Testis (tissue), 2 donors: ENCODE measurements at regions not wholly inside any gene's neighbourhood (a gene's known extent, or its start where the extent isn't known, plus 50 kb on each side); places are given as distances from the start of the nearest gene placed in this dataset.

Source experiments
- DNase-seq: peaks from one replicate; pipeline ENCODE4 v3.0.0-alpha.2; 2019
- H3K27ac ChIP-seq, 2 donors: fragments of 200-600 bp; sonication (generic); one replicate each; pipeline ENCODE4 v1.5.1; 2019
- H3K27me3 ChIP-seq: fragments of 200-600 bp; sonication (generic); one replicate; pipeline ENCODE4 v1.5.1; 2019
- H3K36me3 ChIP-seq: fragments of 200-600 bp; sonication (generic); one replicate; pipeline ENCODE4 v1.5.1; 2017; ENCODE audit warnings: low read depth; ENCODE audit errors: missing control alignments
- H3K4me1 ChIP-seq: fragments of 200-600 bp; sonication (generic); one replicate; pipeline ENCODE4 v1.5.1; 2019
- H3K4me3 ChIP-seq, 2 donors: fragments of 200-600 bp; sonication (generic); one replicate each; pipeline ENCODE4 v1.5.1; 2017 to 2019
- H3K9me3 ChIP-seq: fragments of 200-600 bp; sonication (generic); one replicate; pipeline ENCODE4 v1.5.1; 2017
- POLR2A ChIP-seq: fragments of 450-650 bp; IDR thresholded peaks from one replicate; pipeline ENCODE4 v1.6.1; 2017; ENCODE audit warnings: antibody characterized with exemption, mild to moderate bottlenecking, moderate library complexity
- WGBS, 2 donors: methylation state at CpG; one replicate each; pipeline ENCODE4 v1.1.5; 2018; 5-methylcytosine and 5-hydroxymethylcytosine counted together
- intact Hi-C: fragments of 100-400 bp; cut with DNase I; formaldehyde crosslinking; loops from one replicate; pipeline ENCODE4 v1.15.1; 2023; ENCODE audit warnings: low total_unique reads
- TF ChIP-seq, protein P1 (sequence below), 3 experiments: fragments of 450-650 bp in 2 of 3; fragments of 200-600 bp in 1 of 3; sonication (generic) in 1 of 3; IDR thresholded peaks; one replicate each; pipeline ENCODE4 v1.5.1; 2016 to 2019; ENCODE audit warnings: antibody characterized with exemption in 3 of 3, mild to moderate bottlenecking in 2 of 3, moderate library complexity in 1 of 3

DNA sequence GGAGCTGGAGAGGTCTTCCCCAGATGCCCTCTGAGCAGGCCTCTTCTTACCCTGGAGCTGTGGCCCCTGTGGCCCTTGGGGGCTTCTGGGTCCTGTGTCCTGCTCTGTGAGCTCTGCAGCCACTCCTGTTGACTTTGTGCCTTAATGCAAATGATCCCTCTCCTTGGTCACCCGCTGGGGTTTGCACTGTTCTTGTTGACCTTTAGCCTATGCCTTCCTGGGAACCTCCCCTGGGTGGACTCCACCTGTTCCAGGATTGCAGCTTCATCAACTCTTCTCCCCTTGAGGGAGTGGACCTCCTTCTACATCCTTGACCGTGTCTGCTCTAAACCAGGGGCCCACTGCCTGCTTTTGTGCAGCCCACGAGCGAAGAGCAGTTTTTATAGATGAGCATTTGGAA, 58.6 kb upstream of the CTBP2 start:
- H3K27ac ChIP-seq, result no peak overlapping the region
- no peaks in the 10 kb centered on the region for H3K27me3 ChIP-seq
- TF ChIP-seq, protein P1, sequence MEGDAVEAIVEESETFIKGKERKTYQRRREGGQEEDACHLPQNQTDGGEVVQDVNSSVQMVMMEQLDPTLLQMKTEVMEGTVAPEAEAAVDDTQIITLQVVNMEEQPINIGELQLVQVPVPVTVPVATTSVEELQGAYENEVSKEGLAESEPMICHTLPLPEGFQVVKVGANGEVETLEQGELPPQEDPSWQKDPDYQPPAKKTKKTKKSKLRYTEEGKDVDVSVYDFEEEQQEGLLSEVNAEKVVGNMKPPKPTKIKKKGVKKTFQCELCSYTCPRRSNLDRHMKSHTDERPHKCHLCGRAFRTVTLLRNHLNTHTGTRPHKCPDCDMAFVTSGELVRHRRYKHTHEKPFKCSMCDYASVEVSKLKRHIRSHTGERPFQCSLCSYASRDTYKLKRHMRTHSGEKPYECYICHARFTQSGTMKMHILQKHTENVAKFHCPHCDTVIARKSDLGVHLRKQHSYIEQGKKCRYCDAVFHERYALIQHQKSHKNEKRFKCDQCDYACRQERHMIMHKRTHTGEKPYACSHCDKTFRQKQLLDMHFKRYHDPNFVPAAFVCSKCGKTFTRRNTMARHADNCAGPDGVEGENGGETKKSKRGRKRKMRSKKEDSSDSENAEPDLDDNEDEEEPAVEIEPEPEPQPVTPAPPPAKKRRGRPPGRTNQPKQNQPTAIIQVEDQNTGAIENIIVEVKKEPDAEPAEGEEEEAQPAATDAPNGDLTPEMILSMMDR (IDR thresholded peaks at IDR 0.05), result no peak
- no peak for TF ChIP-seq POLR2A
- 91 to 96% methylated on average over 4 of the region's 4 CpGs for WGBS, 2 donors
- H3K4me3 ChIP-seq, result no peak overlapping the region
- intact Hi-C loops, result no loop called here
- no peaks in the 10 kb centered on the region for H3K4me1 ChIP-seq
- H3K36me3 ChIP-seq, result no peaks in the 10 kb centered on the region
- no peak for DNase-seq
- H3K9me3 ChIP-seq, result no peaks in the 10 kb centered on the region

- H3K4me3 ChIP-seq, result no peak overlapping the region
- DNase-seq, result no peak
- H3K36me3 ChIP-seq, result no peaks in the 10 kb centered on the region
- WGBS, 2 donors, result 80 to 92% methylated on average over 8 of the region's 8 CpGs
- intact Hi-C loops, result no loop called here
- H3K9me3 ChIP-seq, result no peaks in the 10 kb centered on the region
- H3K27me3 ChIP-seq, result no peaks in the 10 kb centered on the region
- no peak overlapping the region for H3K27ac ChIP-seq
- no peaks in the 10 kb centered on the region for H3K4me1 ChIP-seq
- no peak for TF ChIP-seq POLR2A
- TF ChIP-seq, protein P1 (IDR thresholded peaks at IDR 0.05), result no peak
Observed at GRCh38 chr10:125217990-125218675, 57.8 kb upstream of the CTBP2 start.

DNA sequence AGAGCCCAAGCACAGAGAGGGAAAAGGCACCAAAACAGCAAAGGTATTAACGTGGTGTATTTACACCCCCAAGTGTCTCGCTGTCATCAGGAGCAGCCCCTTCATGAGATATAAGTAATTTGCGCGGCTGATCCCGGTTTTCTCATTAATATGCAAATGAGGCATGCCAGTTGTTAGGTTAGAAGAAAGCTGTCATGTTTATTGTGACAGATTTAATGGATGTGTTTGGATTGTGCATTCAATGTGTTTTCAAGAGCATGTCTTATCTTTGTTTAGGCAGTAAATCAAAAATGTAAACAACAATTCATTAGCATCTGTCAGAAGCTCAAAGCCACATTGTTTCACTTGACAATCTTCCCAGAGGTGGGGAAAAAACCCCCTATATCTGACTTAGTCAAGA, 56.5 kb upstream of the CTBP2 start:
- intact Hi-C loops, result no loop called here
- Histone ChIP-seq H3K27ac (no peak overlapping the region), H3K27me3 (no peaks in the 10 kb centered on the region), H3K9me3 (no peaks in the 10 kb centered on the region), H3K4me3 (no peak overlapping the region), H3K36me3 (no peaks in the 10 kb centered on the region), H3K4me1 (no peaks in the 10 kb centered on the region)
- 77 to 78% methylated on average over 5 of the region's 5 CpGs for WGBS, 2 donors
- no peak for DNase-seq
- no peak for TF ChIP-seq POLR2A
- TF ChIP-seq, protein P1 (IDR thresholded peaks at IDR 0.05), result no peak

DNA sequence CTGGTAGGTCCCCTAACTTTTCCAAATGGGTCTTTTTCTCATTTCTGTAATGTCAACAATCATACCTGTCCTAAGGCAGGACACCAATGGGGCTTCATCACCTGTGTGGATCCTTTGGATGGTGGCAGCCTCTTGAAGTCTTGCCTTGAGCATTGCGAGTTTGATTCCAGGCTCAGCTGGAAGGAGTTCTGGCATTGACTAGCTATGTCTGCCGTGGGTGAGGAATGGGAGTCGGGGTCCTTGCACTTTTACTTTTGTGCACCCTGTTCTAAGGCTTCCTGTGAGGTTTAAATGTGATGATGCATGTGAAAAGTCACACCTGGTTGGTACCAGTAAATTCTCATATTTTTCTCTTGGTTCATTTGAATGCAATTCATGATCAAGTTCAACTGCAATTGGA, 55.9 kb upstream of the CTBP2 start:
- no peaks in the 10 kb centered on the region for H3K36me3 ChIP-seq
- TF ChIP-seq POLR2A, result no peak
- TF ChIP-seq, protein P1 (IDR thresholded peaks at IDR 0.05), result no peak
- intact Hi-C loops, result no loop called here
- DNase-seq, result no peak
- H3K4me1 ChIP-seq, result no peaks in the 10 kb centered on the region
- H3K27me3 ChIP-seq, result no peaks in the 10 kb centered on the region
- H3K9me3 ChIP-seq, result no peaks in the 10 kb centered on the region
- WGBS, 2 donors, result 96 to 98% methylated on average over 3 of the region's 3 CpGs
- H3K27ac ChIP-seq, result no peak overlapping the region
- H3K4me3 ChIP-seq, result no peak overlapping the region

DNA sequence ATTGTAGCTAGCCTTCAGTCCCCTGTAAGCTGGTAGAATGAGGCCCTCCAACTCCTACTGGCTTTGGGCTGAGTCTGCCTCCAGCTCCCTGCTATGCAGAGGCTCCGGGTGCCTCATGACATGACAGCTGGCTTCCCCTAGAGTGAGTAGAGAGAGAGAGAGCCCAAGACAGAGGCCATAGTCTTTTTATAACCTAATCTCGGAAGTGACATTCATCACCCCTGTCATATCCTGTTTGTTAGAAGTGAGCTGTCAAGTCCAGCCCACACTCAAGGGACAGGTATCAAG, 53.9 kb upstream of the CTBP2 start:
- no peak overlapping the region for H3K27ac ChIP-seq
- H3K36me3 ChIP-seq, result no peaks in the 10 kb centered on the region
- 79 to 86% methylated on average over 1 to 2 of the region's 2 CpGs for WGBS, 2 donors
- intact Hi-C loops, result no loop called here
- H3K4me3 ChIP-seq, result no peak overlapping the region
- DNase-seq, result no peak
- H3K27me3 ChIP-seq, result no peaks in the 10 kb centered on the region
- H3K4me1 ChIP-seq, result peaks cover 3% of the 10 kb centered on the region
- no peak for TF ChIP-seq POLR2A
- TF ChIP-seq, protein P1 (IDR thresholded peaks at IDR 0.05), result no peak
- no peaks in the 10 kb centered on the region for H3K9me3 ChIP-seq
